GM19351 (cell line): ENCODE measurements at regions not wholly inside any gene's neighbourhood (a gene's known extent, or its start where the extent isn't known, plus 50 kb on each side); places are given as distances from the start of the nearest gene placed in this dataset.

Experiments used
- ATAC-seq: cut with Tn5 transposase; IDR thresholded peaks from one replicate; pipeline ENCODE4 v1.9.1; 2021; ENCODE audit warnings: mild to moderate bottlenecking, moderate library complexity; ENCODE audit not compliant: unreplicated experiment

DNA sequence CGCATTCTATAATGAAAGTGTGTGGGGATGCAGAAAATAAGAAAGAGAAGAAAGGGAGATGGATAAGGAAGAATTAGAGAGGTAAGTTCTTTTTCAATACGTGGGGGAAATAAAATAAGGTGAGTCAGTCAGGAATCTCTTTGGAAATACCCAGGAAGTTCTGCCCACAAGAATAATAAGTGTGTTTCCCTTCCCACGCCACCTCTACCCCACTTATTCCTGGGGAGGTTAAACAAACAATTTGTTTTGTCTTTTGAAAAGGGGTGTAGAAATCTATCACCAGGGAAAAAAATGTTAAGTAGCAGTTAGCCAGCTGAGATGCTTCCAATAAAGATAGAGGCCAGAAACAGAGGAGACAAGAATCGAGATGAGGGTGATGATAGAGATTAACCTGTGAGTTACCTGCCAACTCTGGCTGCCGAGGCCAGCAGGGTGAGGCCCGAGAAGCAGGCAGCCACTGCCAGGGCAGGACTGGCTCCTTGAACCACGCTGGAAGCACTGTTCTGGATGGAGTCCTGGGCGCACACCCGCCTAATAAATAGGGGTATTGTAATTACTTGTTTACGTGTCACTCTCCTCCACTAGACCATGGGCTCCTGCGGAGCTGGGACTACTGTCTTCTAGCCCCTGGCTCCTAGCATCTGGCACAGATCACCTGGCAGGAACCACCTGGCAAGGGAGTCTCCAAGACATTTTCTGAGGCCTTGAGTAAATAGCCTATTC lies 191.3 kb downstream of the FGFR2 start:
- ATAC-seq = no peak

DNA sequence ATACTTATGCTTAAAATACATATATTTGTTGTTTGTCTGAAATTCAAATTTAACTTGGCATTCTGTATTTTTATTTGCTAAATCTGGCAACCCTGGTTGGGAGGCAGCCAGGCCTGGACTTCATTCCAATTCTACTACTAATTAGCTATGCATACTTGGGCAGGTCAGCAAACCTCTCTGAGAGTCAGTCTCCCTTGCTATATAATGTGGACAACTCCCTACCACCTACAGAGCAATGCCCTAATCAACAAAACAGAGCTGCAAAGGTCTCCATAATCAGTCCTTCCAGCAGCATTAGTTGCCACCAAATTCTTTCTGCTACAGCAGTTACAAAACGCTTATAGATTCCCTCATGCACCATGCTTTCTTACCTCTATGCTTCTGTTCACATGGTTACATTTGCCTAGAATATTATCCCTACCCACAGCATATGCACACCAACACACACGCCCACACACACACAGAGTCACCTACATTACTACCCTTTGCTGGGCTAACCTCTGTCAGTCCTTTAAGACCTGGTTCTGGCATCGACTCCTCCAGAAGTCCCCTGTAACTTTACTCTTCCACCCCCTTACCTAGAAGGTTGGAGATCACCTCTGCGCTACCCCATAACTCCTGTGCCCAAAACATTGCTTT lies 188.7 kb downstream of the FGFR2 start:
- ATAC-seq = no peak

DNA sequence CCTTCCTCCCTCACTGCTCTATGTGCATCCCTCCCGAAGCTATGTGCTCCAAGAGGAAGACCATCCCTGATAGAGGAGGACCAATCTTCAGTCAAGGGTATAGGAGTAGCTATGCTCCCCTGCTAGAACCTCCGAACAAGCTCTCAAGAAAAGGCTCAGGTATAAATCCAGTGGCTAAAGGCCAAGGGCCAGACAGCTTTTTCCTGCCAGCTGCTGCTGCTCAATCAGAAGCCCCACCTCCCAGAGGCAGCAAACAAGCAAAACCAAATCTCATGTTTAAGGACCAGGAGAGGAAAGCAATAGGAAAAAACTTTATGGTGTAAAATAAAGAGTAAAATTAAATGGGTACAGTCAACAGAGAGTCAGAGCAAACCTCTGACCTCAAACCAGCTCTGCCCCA lies 187.2 kb downstream of the FGFR2 start:
- ATAC-seq = no peak

DNA sequence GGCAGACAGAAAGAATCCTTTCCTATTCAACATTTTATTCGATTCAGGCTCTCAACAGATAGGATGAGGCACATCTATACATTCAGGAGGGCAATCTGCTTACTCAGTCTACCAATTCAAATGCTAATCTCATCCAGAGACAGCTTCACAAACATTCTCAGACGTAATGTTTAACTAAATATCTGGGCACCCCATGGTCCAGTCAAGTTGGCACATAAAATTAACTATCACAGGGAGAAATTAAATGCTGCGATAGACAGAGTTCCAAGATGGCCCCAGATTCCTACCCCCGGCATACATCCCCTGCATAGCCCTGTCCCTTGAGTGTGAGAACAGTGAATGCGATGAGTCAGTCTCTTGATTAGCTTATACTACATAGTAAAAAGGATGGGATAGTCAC lies 184.3 kb downstream of the FGFR2 start:
- ATAC-seq = no peak

DNA sequence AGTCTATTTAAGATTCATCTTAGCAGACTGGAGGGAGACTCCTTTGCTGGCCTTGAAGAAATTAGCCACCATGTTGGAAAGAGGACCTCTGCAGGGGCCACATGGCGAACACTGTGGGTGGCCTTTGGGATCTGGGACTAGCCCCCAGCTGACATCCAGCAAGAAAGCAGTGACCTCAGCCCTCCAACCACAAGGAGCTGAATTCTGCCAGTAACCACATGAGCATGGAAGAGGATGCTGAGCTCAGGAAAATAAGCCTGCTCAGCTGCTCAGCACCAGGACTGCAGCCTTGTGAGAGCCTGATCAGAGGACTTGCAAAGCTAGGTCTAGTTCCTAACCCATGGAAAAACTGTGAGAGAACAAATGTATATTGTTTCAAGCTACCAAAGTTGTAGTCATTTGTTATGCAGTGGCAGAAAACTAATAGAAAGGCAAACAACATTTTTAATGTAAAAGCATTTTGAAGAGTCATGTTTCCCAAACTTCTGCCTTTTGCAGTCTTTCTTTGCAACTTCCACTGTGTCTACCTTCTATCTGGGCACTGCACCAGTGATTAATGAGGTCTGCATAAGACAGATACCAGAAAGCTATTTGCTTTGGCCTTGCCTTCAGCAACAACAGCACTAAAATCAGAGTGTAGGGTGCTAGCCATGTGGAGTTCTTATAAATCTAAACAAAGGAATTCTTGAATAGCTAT lies 183.7 kb downstream of the FGFR2 start:
- no peak for ATAC-seq

DNA sequence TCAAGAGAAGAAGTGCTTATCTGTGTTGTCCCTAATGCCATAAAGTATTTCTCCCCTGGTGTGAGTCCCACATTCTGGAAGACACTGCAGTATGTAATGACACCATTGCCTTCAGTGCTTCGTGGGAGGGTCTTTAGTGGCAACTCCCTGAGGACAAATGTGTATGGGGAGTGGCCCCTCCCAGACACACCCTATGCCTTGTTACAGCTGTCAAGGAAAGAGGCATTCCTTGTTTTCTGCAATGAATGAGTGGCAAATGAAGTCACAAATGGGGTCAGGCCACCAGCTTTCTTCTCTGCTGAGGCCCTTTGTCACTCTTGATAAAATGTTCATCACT lies 183.2 kb downstream of the FGFR2 start:
- ATAC-seq = no peak

DNA sequence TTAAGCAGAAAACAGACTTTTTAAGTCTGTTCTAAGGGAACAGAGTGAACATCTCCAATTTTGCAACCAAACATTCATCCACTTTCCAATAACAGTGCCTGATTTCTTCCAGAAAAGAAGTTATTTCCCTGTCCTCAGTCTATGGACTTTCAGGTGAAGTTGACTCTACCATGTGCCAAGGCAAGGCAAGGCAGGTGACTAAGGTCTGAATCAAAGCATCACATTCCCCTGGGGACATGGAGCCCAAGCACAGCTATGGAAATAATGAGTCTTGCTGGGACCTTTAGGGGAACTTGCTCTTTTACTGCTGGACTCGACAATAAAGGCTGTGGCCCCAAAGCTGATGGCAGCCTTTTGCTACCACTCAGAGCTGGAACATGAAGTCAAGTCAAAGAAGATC lies 182.2 kb downstream of the FGFR2 start:
- no peak for ATAC-seq

DNA sequence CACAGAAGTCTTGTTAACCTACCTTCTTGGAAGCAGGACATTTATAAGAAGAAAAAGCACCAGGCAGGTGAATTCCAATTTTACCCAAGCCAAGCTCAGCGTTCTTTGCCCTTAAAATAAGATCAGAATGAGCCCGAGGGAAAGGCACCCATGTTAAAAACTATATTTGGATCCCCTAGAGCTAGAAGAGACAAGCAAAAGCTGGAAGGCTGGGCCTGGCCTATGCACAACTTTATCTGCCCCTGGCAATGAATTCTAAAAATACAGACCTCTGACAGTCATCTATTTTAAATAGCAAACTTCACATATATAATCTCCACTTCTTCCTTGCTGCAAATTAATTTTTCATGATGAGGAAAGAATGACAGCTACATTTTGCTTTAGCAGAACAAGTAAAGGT lies 180.9 kb downstream of the FGFR2 start:
- no peak for ATAC-seq

DNA sequence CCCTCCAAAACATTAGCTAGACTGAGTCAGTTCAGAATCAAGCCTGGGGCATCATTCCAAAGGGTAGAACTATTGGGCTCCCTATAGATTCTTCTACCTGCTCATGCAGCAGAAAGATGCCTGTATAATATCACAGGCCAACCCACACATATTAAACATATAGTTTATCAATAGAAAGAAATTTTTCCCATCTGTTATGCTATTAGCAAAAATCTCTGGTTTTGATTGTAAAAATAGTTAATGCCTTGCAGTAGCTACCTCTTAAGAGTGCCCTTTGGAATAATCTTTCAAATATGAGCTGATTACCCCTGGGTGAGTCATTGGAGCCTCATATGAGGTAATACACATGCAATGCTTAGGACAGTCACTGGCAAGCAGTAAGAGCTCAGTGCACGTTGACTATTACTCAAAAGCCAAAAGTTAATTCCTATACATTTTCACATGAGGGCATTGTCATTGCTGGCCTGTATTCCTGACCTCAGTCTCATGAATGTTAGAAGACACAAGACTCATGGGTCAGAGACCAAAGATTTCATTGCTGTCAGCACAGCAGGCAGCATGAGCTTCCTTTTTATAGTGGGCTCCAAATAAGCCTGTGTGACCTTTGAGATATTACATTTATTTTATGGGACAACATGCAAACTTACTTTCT lies 180.0 kb downstream of the FGFR2 start:
- ATAC-seq = no peak

DNA sequence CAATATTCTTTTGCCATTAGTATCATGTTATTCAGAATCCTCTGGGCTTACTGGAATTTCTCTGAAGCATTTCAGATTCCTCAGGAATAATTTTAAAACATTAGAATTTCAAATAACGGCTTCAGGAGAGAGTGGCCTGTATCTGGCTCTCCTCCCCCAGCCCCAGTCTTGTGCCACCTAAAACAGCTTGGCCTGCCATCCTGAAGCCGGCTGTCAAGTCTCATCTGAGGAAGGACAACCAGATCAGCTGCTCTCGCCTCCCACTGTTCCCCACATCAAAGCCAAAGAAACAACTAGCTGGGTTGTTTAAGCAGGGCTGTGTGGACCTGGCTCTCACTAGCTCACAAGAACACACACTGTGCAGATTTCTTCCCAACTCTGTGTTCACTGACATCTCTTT lies 178.2 kb downstream of the FGFR2 start:
- no peak for ATAC-seq

DNA sequence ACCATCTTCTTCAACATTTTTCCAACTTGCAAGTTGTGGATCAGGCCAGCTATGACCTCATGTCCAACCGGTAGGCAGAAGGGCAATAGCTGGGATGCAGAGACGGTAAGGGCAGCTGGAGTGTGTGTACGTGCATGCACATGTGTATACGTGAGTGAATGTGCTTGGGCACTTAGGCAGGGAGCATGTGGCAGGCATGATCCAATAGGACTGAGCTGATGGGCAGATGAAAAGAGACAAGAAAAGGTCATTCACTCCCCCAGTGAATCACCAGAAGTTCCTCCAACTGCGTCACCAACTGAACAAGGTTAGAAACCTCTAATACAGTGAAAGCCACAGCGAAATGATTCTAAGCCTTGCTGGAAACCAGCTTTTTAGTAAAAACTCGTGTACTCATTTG lies 176.1 kb downstream of the FGFR2 start:
- ATAC-seq = no peak

DNA sequence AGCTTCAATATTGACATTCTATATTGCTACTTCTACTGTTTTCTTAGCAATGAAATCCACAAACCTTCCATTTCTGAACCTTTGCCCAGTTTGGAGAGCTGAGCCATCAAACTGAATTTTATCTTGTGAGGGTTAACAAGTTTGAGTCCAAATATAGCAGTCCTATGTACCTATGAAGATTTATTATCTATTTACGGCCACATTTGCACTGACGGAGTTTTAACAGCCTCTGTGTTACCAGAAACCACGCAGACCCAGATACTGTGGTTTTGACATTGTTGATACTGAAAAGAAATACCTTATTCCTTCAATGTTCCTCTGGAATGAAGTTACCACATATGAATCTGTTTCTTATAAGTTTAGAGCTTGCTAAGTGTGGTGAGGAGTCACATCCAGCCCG lies 172.6 kb downstream of the FGFR2 start:
- ATAC-seq = no peak

DNA sequence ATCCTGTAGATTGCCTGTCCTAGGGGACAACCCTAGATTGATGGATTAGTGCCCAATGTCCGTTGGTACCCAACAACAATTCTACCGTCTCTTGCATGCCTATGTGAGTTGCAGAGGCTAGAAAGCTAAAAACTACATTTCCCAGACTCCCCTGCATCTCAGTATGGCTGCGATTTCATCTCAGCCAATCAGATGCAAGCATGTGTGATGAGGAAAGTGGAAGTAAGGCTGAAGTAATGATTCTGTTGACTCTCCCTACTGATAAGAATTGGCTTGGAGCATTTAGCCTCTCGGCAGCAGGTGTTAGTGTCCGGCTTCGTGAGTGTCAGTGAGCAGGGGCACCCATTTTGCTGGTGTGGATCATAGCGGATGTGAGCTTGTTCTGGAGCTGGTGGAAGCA lies 171.9 kb downstream of the FGFR2 start:
- no peak for ATAC-seq
